WTC11 (cell line): ENCODE measurements at regions not wholly inside any gene's neighbourhood (a gene's known extent, or its start where the extent isn't known, plus 50 kb on each side); places are given as distances from the start of the nearest gene placed in this dataset.

Source experiments
- FOXJ3 ChIP-seq: sonication (generic); formaldehyde crosslinking; IDR thresholded peaks from 2 replicates; pipeline ENCODE4 v1.9.0; 2021; ENCODE audit warnings: missing genetic modification reagents, mild to moderate bottlenecking, borderline replicate concordance
- JUN ChIP-seq: sonication (generic); formaldehyde crosslinking; IDR thresholded peaks from 2 replicates; pipeline ENCODE4 v1.8.0; 2023; ENCODE audit warnings: mild to moderate bottlenecking, missing genetic modification reagents
- RELA ChIP-seq: sonication (generic); formaldehyde crosslinking; IDR thresholded peaks from 2 replicates; pipeline ENCODE4 v1.8.1; 2022; ENCODE audit warnings: missing genetic modification reagents, mild to moderate bottlenecking, borderline replicate concordance
- SMAD3 ChIP-seq: sonication (generic); formaldehyde crosslinking; IDR thresholded peaks from 2 replicates; pipeline ENCODE4 v1.8.0; 2022; ENCODE audit warnings: missing genetic modification reagents, mild to moderate bottlenecking, borderline replicate concordance
- SMAD4 ChIP-seq: sonication (generic); formaldehyde crosslinking; IDR thresholded peaks from 2 replicates; pipeline ENCODE4 v1.8.0; 2022; ENCODE audit warnings: mild to moderate bottlenecking, missing genetic modification reagents
- ZBTB21 ChIP-seq: sonication (generic); formaldehyde crosslinking; IDR thresholded peaks from 2 replicates; pipeline ENCODE4 v1.8.1; 2023; ENCODE audit warnings: mild to moderate bottlenecking, missing genetic modification reagents, borderline replicate concordance
- ZNF121 ChIP-seq: sonication (generic); formaldehyde crosslinking; IDR thresholded peaks from 2 replicates; pipeline ENCODE4 v1.8.0; 2023; ENCODE audit warnings: missing genetic modification reagents
- ZNF416 ChIP-seq: fragments of 250-450 bp; sonication (Bioruptor Pico); IDR thresholded peaks from 2 replicates; pipeline ENCODE4 v1.9.0; 2021; ENCODE audit warnings: mild to moderate bottlenecking, inconsistent platforms
- TF ChIP-seq, protein P1 (sequence below): fragments of 200-600 bp; IDR thresholded peaks from 2 replicates; pipeline ENCODE4 v1.8.0; 2022; ENCODE audit warnings: antibody characterized with exemption
- TF ChIP-seq, protein P2 (sequence below): sonication (generic); formaldehyde crosslinking; IDR thresholded peaks from 2 replicates; pipeline ENCODE4 v1.8.0; 2022; ENCODE audit warnings: mild to moderate bottlenecking, missing genetic modification reagents
- TF ChIP-seq, protein P3 (sequence below): sonication (generic); formaldehyde crosslinking; IDR thresholded peaks from 2 replicates; pipeline ENCODE4 v1.8.0; 2023; ENCODE audit warnings: mild to moderate bottlenecking, missing genetic modification reagents
- TF ChIP-seq, protein P4 (sequence below): sonication (generic); formaldehyde crosslinking; IDR thresholded peaks from 2 replicates; pipeline ENCODE4 v1.8.1; 2022; ENCODE audit warnings: low read depth, missing genetic modification reagents, borderline replicate concordance
- TF ChIP-seq, protein P5 (sequence below): sonication (generic); formaldehyde crosslinking; IDR thresholded peaks from 2 replicates; pipeline ENCODE4 v1.8.0; 2023; ENCODE audit warnings: missing genetic modification reagents
- TF ChIP-seq, protein P6 (sequence below): fragments of 250-450 bp; sonication (Bioruptor Pico); conservative IDR thresholded peaks from 2 replicates; pipeline ENCODE4 v1.9.0; 2021; ENCODE audit warnings: mild to moderate bottlenecking

DNA sequence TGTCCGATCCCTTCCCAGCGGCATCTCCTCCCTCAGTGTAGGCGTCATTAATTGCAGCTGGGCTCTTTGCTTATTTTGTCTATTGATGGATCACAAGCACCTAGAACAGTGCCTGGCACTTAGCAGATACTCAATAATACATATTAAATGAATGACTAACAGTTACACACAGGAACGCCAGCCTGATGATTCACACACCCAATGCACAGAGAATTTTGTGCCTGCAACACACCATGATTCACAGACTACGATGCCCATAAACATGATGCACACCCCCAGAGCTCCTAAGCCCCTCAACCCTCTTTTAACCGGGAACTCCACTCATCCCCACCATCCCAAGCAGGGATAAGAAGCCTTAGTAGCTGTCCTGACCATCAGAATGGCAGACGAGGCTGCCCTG lies 66.6 kb upstream of the TMEM97 start:
- TF ChIP-seq, protein P1, sequence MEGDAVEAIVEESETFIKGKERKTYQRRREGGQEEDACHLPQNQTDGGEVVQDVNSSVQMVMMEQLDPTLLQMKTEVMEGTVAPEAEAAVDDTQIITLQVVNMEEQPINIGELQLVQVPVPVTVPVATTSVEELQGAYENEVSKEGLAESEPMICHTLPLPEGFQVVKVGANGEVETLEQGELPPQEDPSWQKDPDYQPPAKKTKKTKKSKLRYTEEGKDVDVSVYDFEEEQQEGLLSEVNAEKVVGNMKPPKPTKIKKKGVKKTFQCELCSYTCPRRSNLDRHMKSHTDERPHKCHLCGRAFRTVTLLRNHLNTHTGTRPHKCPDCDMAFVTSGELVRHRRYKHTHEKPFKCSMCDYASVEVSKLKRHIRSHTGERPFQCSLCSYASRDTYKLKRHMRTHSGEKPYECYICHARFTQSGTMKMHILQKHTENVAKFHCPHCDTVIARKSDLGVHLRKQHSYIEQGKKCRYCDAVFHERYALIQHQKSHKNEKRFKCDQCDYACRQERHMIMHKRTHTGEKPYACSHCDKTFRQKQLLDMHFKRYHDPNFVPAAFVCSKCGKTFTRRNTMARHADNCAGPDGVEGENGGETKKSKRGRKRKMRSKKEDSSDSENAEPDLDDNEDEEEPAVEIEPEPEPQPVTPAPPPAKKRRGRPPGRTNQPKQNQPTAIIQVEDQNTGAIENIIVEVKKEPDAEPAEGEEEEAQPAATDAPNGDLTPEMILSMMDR, result no peak
- TF ChIP-seq, protein P2, sequence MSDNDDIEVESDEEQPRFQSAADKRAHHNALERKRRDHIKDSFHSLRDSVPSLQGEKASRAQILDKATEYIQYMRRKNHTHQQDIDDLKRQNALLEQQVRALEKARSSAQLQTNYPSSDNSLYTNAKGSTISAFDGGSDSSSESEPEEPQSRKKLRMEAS (CRISPR knock-in tag), result no peak
- TF ChIP-seq ZBTB21 (CRISPR knock-in tag) (no peak), ZNF121 (CRISPR knock-in tag) (no peak), ZNF416 (CRISPR knock-in tag) (no peak), JUN (CRISPR knock-in tag) (no peak), SMAD3 (CRISPR knock-in tag) (no peak), RELA (CRISPR knock-in tag) (no peak), SMAD4 (CRISPR knock-in tag) (no peak), FOXJ3 (CRISPR knock-in tag) (no peak)
- TF ChIP-seq, protein P3, sequence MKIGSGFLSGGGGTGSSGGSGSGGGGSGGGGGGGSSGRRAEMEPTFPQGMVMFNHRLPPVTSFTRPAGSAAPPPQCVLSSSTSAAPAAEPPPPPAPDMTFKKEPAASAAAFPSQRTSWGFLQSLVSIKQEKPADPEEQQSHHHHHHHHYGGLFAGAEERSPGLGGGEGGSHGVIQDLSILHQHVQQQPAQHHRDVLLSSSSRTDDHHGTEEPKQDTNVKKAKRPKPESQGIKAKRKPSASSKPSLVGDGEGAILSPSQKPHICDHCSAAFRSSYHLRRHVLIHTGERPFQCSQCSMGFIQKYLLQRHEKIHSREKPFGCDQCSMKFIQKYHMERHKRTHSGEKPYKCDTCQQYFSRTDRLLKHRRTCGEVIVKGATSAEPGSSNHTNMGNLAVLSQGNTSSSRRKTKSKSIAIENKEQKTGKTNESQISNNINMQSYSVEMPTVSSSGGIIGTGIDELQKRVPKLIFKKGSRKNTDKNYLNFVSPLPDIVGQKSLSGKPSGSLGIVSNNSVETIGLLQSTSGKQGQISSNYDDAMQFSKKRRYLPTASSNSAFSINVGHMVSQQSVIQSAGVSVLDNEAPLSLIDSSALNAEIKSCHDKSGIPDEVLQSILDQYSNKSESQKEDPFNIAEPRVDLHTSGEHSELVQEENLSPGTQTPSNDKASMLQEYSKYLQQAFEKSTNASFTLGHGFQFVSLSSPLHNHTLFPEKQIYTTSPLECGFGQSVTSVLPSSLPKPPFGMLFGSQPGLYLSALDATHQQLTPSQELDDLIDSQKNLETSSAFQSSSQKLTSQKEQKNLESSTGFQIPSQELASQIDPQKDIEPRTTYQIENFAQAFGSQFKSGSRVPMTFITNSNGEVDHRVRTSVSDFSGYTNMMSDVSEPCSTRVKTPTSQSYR (CRISPR knock-in tag), result no peak
- TF ChIP-seq, protein P4, sequence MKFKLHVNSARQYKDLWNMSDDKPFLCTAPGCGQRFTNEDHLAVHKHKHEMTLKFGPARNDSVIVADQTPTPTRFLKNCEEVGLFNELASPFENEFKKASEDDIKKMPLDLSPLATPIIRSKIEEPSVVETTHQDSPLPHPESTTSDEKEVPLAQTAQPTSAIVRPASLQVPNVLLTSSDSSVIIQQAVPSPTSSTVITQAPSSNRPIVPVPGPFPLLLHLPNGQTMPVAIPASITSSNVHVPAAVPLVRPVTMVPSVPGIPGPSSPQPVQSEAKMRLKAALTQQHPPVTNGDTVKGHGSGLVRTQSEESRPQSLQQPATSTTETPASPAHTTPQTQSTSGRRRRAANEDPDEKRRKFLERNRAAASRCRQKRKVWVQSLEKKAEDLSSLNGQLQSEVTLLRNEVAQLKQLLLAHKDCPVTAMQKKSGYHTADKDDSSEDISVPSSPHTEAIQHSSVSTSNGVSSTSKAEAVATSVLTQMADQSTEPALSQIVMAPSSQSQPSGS (CRISPR knock-in tag), result no peak
- TF ChIP-seq, protein P5, sequence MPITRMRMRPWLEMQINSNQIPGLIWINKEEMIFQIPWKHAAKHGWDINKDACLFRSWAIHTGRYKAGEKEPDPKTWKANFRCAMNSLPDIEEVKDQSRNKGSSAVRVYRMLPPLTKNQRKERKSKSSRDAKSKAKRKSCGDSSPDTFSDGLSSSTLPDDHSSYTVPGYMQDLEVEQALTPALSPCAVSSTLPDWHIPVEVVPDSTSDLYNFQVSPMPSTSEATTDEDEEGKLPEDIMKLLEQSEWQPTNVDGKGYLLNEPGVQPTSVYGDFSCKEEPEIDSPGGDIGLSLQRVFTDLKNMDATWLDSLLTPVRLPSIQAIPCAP (CRISPR knock-in tag), result no peak
- TF ChIP-seq, protein P6, sequence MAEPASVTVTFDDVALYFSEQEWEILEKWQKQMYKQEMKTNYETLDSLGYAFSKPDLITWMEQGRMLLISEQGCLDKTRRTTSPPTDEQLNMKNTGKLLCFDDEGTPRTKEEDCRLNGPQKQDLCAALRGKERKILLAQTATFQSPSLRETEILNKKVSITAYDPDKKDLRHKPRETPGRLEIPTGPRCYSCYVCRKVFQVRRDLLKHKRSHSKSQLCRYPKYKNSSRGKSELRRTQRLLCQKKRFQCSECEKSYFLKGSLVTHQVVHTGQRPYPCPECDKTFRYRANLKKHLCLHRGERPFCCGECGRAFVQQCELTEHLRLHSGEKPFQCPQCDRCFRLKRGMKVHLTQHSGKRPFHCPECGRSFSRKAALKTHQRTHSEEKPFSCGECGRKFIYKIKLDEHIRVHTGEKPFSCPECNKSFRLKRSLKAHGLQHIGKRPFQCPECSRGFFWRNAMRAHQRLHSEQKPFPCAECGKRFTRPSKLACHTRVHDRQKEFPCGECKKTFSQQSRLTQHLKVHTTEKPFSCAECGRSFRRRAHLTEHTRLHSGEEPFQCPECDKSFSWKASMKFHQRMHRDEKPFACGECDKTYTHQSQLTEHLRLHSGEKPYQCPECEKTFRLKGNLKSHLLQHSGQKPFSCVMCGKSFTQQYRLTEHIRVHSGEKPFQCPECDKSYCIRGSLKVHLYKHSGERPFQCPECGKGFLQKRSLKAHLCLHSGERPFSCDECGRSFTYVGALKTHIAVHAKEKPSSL, result no peak
